ENCODE measurements at regions not wholly inside any gene's neighbourhood (a gene's known extent, or its start where the extent isn't known, plus 50 kb on each side); places are given as distances from the start of the nearest gene placed in this dataset.

GRCh38 chr21:15159382-15160020 is 94.7 kb upstream of the NRIP1 start:
- TF ChIP-seq EP300 (IDR thresholded peaks at IDR 0.05) = no peak
- no peak for TF ChIP-seq CTCF (IDR thresholded peaks at IDR 0.05)
